ENCODE measurements at regions not wholly inside any gene's neighbourhood (a gene's known extent, or its start where the extent isn't known, plus 50 kb on each side); places are given as distances from the start of the nearest gene placed in this dataset.

- no peak overlapping the region for H3K4me3 ChIP-seq (ENCODE audit: low read depth, low read length)
- TF ChIP-seq, protein P1, sequence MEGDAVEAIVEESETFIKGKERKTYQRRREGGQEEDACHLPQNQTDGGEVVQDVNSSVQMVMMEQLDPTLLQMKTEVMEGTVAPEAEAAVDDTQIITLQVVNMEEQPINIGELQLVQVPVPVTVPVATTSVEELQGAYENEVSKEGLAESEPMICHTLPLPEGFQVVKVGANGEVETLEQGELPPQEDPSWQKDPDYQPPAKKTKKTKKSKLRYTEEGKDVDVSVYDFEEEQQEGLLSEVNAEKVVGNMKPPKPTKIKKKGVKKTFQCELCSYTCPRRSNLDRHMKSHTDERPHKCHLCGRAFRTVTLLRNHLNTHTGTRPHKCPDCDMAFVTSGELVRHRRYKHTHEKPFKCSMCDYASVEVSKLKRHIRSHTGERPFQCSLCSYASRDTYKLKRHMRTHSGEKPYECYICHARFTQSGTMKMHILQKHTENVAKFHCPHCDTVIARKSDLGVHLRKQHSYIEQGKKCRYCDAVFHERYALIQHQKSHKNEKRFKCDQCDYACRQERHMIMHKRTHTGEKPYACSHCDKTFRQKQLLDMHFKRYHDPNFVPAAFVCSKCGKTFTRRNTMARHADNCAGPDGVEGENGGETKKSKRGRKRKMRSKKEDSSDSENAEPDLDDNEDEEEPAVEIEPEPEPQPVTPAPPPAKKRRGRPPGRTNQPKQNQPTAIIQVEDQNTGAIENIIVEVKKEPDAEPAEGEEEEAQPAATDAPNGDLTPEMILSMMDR (IDR thresholded peaks at IDR 0.05; ENCODE audit: control insufficient read depth, extremely low read depth, insufficient read depth), result no peak
- DNase-seq (ENCODE audit: low read depth), result no peak
These were observed 669.2 kb upstream of the AADAT start for GRCh38 chr4:170758988-170759387.

- DNase-seq (ENCODE audit: low read depth), result no peak
- no peak overlapping the region for H3K4me3 ChIP-seq (ENCODE audit: low read depth, low read length)
- TF ChIP-seq, protein P1 (IDR thresholded peaks at IDR 0.05; ENCODE audit: control insufficient read depth, extremely low read depth, insufficient read depth), result no peak
These were observed 660.8 kb upstream of the AADAT start for GRCh38 chr4:170750519-170750918.

DNA sequence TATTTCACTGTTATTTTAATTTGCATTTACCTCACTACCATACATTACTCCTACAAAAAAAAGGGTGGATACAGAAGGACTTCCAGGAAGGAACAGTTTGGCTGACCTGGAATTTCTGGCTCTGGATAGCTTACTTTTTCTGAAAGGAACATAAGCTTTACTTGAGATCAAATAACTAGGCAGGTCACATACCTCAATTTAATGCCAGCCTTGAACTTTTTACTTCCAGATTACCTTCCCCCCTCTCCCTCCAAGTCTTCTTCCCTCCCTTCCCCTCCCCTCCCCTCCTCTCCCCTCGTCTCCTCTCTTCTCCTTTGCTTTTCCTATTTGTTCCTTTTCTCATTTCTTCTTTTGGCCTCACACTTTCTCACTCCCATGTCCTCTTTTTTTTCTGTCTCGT lies 659.2 kb upstream of the AADAT start:
- TF ChIP-seq, protein P1 (IDR thresholded peaks at IDR 0.05; ENCODE audit: control insufficient read depth, extremely low read depth, insufficient read depth), result no peak
- no peak for DNase-seq (ENCODE audit: low read depth)
- no peak overlapping the region for H3K4me3 ChIP-seq (ENCODE audit: low read depth, low read length)

DNA sequence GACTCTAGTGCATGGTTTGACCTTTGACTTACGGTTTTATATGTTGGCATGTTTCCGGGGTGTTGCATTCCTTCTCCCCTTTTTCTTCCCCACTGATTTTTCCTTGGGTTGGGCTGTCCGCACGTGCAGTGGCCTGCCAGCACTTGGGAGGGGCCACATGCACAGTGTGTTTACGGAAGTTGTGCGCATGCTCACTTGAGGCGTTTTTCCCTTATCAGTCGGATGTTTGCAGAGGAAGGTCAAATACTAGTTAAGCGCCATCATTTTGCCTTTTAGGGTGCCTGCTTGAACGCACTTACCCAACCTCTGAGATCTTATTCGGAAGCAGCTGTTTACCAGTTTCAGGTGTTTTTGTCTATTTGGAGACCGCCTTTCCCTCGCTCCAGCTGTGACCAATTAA lies 653.9 kb upstream of the AADAT start:
- no peak for DNase-seq (ENCODE audit: low read depth)
- H3K4me3 ChIP-seq (ENCODE audit: low read depth, low read length), result no peak overlapping the region
- TF ChIP-seq, protein P1 (IDR thresholded peaks at IDR 0.05; ENCODE audit: control insufficient read depth, extremely low read depth, insufficient read depth), result no peak

DNA sequence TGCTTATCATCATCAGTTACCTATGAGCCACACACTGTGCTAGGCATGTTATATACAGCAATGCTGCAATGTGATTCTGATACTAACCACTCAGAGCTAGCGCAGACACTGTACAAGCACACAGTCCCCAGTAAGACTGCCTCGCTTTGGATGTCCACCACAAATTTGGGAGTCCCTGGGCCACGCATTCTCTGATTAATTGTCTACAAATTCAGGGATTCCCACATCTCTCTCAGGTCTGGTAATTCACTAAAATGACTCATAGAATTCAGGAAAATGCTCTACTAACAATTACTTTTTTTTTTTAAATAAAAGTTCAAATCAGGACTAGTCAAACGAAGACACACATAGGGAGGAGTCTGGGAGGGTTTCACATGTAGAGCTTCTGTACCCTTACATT lies 652.1 kb upstream of the AADAT start:
- no peak for DNase-seq (ENCODE audit: low read depth)
- TF ChIP-seq, protein P1 (IDR thresholded peaks at IDR 0.05; ENCODE audit: control insufficient read depth, extremely low read depth, insufficient read depth), result no peak
- H3K4me3 ChIP-seq (ENCODE audit: low read depth, low read length), result no peak overlapping the region

DNA sequence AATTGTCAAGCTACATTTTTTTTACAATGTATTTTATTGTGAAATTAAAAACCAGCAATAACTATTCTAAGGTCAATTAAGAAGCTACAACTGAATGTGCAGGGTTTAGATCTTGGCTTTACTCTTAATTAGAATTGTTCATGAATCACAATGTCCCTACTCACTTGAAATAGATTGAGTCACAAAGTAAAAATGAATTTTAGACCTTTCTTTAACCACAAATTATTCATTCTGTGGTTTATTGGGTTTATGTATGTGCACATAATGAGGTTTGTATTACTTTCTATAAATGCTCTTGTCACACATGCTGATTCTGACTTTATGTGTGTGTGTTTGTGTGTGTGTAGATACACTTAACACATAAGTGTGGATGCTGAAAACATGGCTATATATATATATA lies 647.0 kb upstream of the AADAT start:
- no peak for DNase-seq (ENCODE audit: low read depth)
- TF ChIP-seq, protein P1 (IDR thresholded peaks at IDR 0.05; ENCODE audit: control insufficient read depth, extremely low read depth, insufficient read depth), result no peak

GRCh38 chr4:170729897-170730296 lies 640.1 kb upstream of the AADAT start:
- no peak overlapping the region for H3K4me3 ChIP-seq (ENCODE audit: low read depth, low read length)
- TF ChIP-seq, protein P1 (IDR thresholded peaks at IDR 0.05; ENCODE audit: control insufficient read depth, extremely low read depth, insufficient read depth), result no peak
- no peak for DNase-seq (ENCODE audit: low read depth)

More for the DNA sequence above, 647.0 kb upstream of the AADAT start:
- no peak overlapping the region for H3K4me3 ChIP-seq (ENCODE audit: low read depth, low read length)

All from LNCaP clone FGC (cell line).